ENCODE measurements at regions not wholly inside any gene's neighbourhood (a gene's known extent, or its start where the extent isn't known, plus 50 kb on each side); places are given as distances from the start of the nearest gene placed in this dataset.

DNA sequence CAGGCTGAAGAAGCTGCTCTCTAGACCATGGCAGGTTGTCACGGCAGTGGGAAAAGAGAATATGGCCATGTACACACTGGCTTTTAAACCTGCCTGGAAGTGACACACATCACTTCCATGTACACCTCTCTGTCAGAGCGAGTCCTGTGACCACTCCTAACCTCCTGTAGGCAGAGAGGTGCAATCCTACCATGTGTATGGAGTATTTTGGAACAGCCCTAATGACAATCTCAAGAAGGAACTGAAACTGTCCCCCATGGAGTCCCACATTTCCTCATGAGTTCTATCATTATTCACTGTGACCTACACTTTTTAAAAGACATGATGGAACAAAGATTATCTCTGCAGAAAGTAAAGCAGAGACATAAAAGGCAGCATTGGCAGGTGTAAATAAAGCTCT lies 153.4 kb upstream of the PFN2 start:
- TF ChIP-seq, protein P1, sequence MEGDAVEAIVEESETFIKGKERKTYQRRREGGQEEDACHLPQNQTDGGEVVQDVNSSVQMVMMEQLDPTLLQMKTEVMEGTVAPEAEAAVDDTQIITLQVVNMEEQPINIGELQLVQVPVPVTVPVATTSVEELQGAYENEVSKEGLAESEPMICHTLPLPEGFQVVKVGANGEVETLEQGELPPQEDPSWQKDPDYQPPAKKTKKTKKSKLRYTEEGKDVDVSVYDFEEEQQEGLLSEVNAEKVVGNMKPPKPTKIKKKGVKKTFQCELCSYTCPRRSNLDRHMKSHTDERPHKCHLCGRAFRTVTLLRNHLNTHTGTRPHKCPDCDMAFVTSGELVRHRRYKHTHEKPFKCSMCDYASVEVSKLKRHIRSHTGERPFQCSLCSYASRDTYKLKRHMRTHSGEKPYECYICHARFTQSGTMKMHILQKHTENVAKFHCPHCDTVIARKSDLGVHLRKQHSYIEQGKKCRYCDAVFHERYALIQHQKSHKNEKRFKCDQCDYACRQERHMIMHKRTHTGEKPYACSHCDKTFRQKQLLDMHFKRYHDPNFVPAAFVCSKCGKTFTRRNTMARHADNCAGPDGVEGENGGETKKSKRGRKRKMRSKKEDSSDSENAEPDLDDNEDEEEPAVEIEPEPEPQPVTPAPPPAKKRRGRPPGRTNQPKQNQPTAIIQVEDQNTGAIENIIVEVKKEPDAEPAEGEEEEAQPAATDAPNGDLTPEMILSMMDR (IDR thresholded peaks at IDR 0.05), result no peak
- TF ChIP-seq POLR2A (IDR thresholded peaks at IDR 0.05), result no peak
- no peak for TF ChIP-seq POLR2AphosphoS5 (IDR thresholded peaks at IDR 0.05; ENCODE audit: insufficient read depth in 1 of 2, low read depth in 1 of 2)
